Liver (tissue), 8 donors: ENCODE measurements at regions not wholly inside any gene's neighbourhood (a gene's known extent, or its start where the extent isn't known, plus 50 kb on each side); places are given as distances from the start of the nearest gene placed in this dataset.

Experiments
- DNase-seq: peaks from one replicate; pipeline ENCODE4 v3.0.0-alpha.2; 2017; ENCODE audit warnings: low spot score
- H3K27ac ChIP-seq, 2 donors: one replicate each; pipeline ENCODE4 v1.7.0; 2013; ENCODE audit warnings: inconsistent platforms in 2 of 2, low read length in 2 of 2, control low read depth in 1 of 2, low read depth in 1 of 2, mild to moderate bottlenecking in 1 of 2
- H3K27me3 ChIP-seq, 4 donors: one replicate each; pipeline versions ENCODE4 v1.6.1 to v1.7.0; 2013; ENCODE audit warnings: low read length in 3 of 4, inconsistent platforms in 1 of 4, mild to moderate bottlenecking in 1 of 4, moderate library complexity in 1 of 4; ENCODE audit not compliant: control insufficient read depth in 4 of 4, insufficient read depth in 4 of 4
- H3K36me3 ChIP-seq, 4 donors: one replicate each; pipeline versions ENCODE4 v1.6.1 to v1.7.0; 2013; ENCODE audit warnings: low read length in 3 of 4, mild to moderate bottlenecking in 3 of 4, low read depth in 1 of 4, moderate library complexity in 1 of 4; ENCODE audit not compliant: control insufficient read depth in 4 of 4, insufficient read depth in 3 of 4
- H3K4me1 ChIP-seq, 4 donors: one replicate each; pipeline versions ENCODE4 v1.6.1 to v1.7.0; 2013; ENCODE audit warnings: low read length in 3 of 4, mild to moderate bottlenecking in 3 of 4, moderate library complexity in 1 of 4; ENCODE audit not compliant: control insufficient read depth in 4 of 4, insufficient read depth in 4 of 4
- H3K4me3 ChIP-seq, 3 donors: one replicate each; pipeline versions ENCODE4 v1.6.1 to v1.7.0; 2013; ENCODE audit warnings: low read length in 3 of 3, control low read depth in 1 of 3, low read depth in 1 of 3, mild to moderate bottlenecking in 1 of 3
- H3K9ac ChIP-seq, 2 donors: one replicate each; pipeline ENCODE4 v1.7.0; 2013; ENCODE audit warnings: low read length in 2 of 2, mild to moderate bottlenecking in 2 of 2, moderate library complexity in 2 of 2, control low read depth in 1 of 2, low read depth in 1 of 2
- H3K9me3 ChIP-seq, 4 donors: one replicate each; pipeline versions ENCODE4 v1.6.1 to v1.7.0; 2013; ENCODE audit warnings: low read length in 3 of 4; ENCODE audit not compliant: control insufficient read depth in 4 of 4
- ATF3 ChIP-seq: IDR thresholded peaks from 2 replicates; pipeline ENCODE4 v1.6.1; 2016; ENCODE audit warnings: antibody characterized with exemption
- CTCF ChIP-seq: fragments of 150-350 bp; IDR thresholded peaks from 2 replicates; pipeline ENCODE4 v1.5.1; 2017; ENCODE audit warnings: improper control_type of control experiment, low read depth, low read length; ENCODE audit not compliant: missing input control
- EGR1 ChIP-seq, 2 donors: IDR thresholded peaks; 2 replicates each; pipeline ENCODE4 v1.6.1; 2016 to 2018; ENCODE audit warnings: antibody characterized with exemption in 2 of 2, low read depth in 2 of 2
- FOXA1 ChIP-seq: IDR thresholded peaks from 2 replicates; pipeline ENCODE4 v1.6.1; 2016; ENCODE audit warnings: antibody characterized with exemption
- FOXA2 ChIP-seq: IDR thresholded peaks from 2 replicates; pipeline ENCODE4 v1.6.1; 2016; ENCODE audit warnings: antibody characterized with exemption
- GABPA ChIP-seq, 2 donors: IDR thresholded peaks in 1 of 2; conservative IDR thresholded peaks in 1 of 2; 2 replicates each; pipeline ENCODE4 v1.6.1; 2016; ENCODE audit warnings: antibody characterized with exemption in 2 of 2, mild to moderate bottlenecking in 1 of 2, moderate library complexity in 1 of 2
- HNF4A ChIP-seq, 2 donors: conservative IDR thresholded peaks; 2 replicates each; pipeline ENCODE4 v1.6.1; 2016; ENCODE audit warnings: antibody characterized with exemption in 2 of 2, mild to moderate bottlenecking in 2 of 2
- HNF4G ChIP-seq: IDR thresholded peaks from 2 replicates; pipeline ENCODE4 v1.6.1; 2016; ENCODE audit warnings: antibody characterized with exemption
- JUND ChIP-seq, 2 donors: IDR thresholded peaks; 2 replicates each; pipeline ENCODE4 v1.6.1; 2016; ENCODE audit warnings: antibody characterized with exemption in 2 of 2
- MAX ChIP-seq: IDR thresholded peaks from 2 replicates; pipeline ENCODE4 v1.6.1; 2016; ENCODE audit warnings: antibody characterized with exemption
- NR2F2 ChIP-seq: IDR thresholded peaks from 2 replicates; pipeline ENCODE4 v1.6.1; 2016; ENCODE audit warnings: antibody characterized with exemption
- RAD21 ChIP-seq, 2 donors: IDR thresholded peaks; 2 replicates each; pipeline ENCODE4 v1.6.1; 2016; ENCODE audit warnings: antibody characterized with exemption in 2 of 2, mild to moderate bottlenecking in 2 of 2
- RXRA ChIP-seq, 2 donors: IDR thresholded peaks; 2 replicates each; pipeline ENCODE4 v1.6.1; 2017 to 2018; ENCODE audit warnings: antibody characterized with exemption in 2 of 2, mild to moderate bottlenecking in 1 of 2
- SP1 ChIP-seq: IDR thresholded peaks from 2 replicates; pipeline ENCODE4 v1.6.1; 2018; ENCODE audit warnings: antibody characterized with exemption, mild to moderate bottlenecking
- TAF1 ChIP-seq: conservative IDR thresholded peaks from 2 replicates; pipeline ENCODE4 v1.6.1; 2016; ENCODE audit warnings: antibody characterized with exemption, mild to moderate bottlenecking
- YY1 ChIP-seq: IDR thresholded peaks from 2 replicates; pipeline ENCODE4 v1.6.1; 2016; ENCODE audit warnings: antibody characterized with exemption, mild to moderate bottlenecking
- ZBTB33 ChIP-seq: IDR thresholded peaks from 2 replicates; pipeline ENCODE4 v1.6.1; 2016; ENCODE audit warnings: antibody characterized with exemption
- WGBS: extraction: QIAGEN DNeasy Blood & Tissue Kit; methylation state at CpG from one replicate; pipeline ENCODE4 v1.1.7; 2013; 5-methylcytosine and 5-hydroxymethylcytosine counted together
- donor health status: healthy.
- donor health status: healthy.
- donor health status: healthy.
- donor health status: healthy.
- donor health status: healthy.

- Histone ChIP-seq H3K9me3 (peaks cover 0 to 2% (median 0%) of the 10 kb centered on the region in 4 donors), H3K4me3 (no peak overlapping the region), H3K27ac (no peak overlapping the region), H3K27me3 (no peaks in the 10 kb centered on the region), H3K9ac (no peak overlapping the region), H3K36me3 (no peaks in the 10 kb centered on the region), H3K4me1 (no peaks in the 10 kb centered on the region)
- DNase-seq: no peak
- TF ChIP-seq ATF3: no peak
- TF ChIP-seq FOXA1: no peak
- TF ChIP-seq NR2F2: no peak
- TF ChIP-seq RAD21 (IDR thresholded peaks at IDR 0.05): no peak
- no peak for TF ChIP-seq MAX
- TF ChIP-seq JUND (IDR thresholded peaks at IDR 0.05): no peak
- 68% methylated on average over 2 of the region's 2 CpGs for WGBS
Measured at GRCh38 chr4:188612659-188613058, 473.4 kb downstream of the TRIML1 start.

- Histone ChIP-seq H3K4me1 (no peaks in the 10 kb centered on the region), H3K4me3 (no peak overlapping the region), H3K27ac (no peak overlapping the region), H3K36me3 (no peaks in the 10 kb centered on the region), H3K9ac (no peak overlapping the region), H3K27me3 (no peaks in the 10 kb centered on the region), H3K9me3 (no peaks in the 10 kb centered on the region)
- WGBS: 68% methylated on average over 1 of the region's 1 CpG
- no peak for TF ChIP-seq EGR1 (IDR thresholded peaks at IDR 0.05; ENCODE audit: low read depth in 2 of 2)
- no peak for TF ChIP-seq NR2F2
- no peak for TF ChIP-seq FOXA2
- no peak for TF ChIP-seq SP1
- no peak for TF ChIP-seq GABPA (IDR thresholded peaks at IDR 0.05 in 1 of 2, conservative IDR thresholded peaks at IDR 0.05 in 1 of 2)
- TF ChIP-seq RAD21 (IDR thresholded peaks at IDR 0.05): no peak
- no peak for TF ChIP-seq MAX
- TF ChIP-seq YY1: no peak
- DNase-seq: no peak
Measured at GRCh38 chr4:188613976-188614375, 474.7 kb downstream of the TRIML1 start.

GRCh38 chr4:188619456-188620149 lies 480.4 kb downstream of the TRIML1 start:
- no peak overlapping the region for H3K9ac ChIP-seq
- no peak overlapping the region for H3K27ac ChIP-seq
- no peaks in the 10 kb centered on the region for H3K4me1 ChIP-seq
- peaks cover 0 to 1% (median 0%) of the 10 kb centered on the region in 4 donors for H3K9me3 ChIP-seq
- H3K36me3 ChIP-seq: no peaks in the 10 kb centered on the region
- no peaks in the 10 kb centered on the region for H3K27me3 ChIP-seq
- H3K4me3 ChIP-seq: no peak overlapping the region
- no peak for DNase-seq
- 44% methylated on average over 18 of the region's 18 CpGs for whole genome bisulfite sequencing
- no peak for TF ChIP-seq GABPA (IDR thresholded peaks at IDR 0.05 in 1 of 2, conservative IDR thresholded peaks at IDR 0.05 in 1 of 2)
- no peak for TF ChIP-seq RXRA (IDR thresholded peaks at IDR 0.05)

GRCh38 chr4:188620608-188621007 lies 481.4 kb downstream of the TRIML1 start:
- 50% methylated on average over 2 of the region's 2 CpGs for WGBS
- peaks cover 0 to 1% (median 0%) of the 10 kb centered on the region in 4 donors for H3K9me3 ChIP-seq
- no peak for TF ChIP-seq HNF4A (conservative IDR thresholded peaks at IDR 0.05)
- no peak for TF ChIP-seq HNF4G
- TF ChIP-seq CTCF: no peak
- TF ChIP-seq ZBTB33: no peak
- no peak for TF ChIP-seq JUND (IDR thresholded peaks at IDR 0.05)
- no peak for TF ChIP-seq NR2F2
- TF ChIP-seq RXRA (IDR thresholded peaks at IDR 0.05): no peak
- no peak for TF ChIP-seq FOXA1
- no peak for TF ChIP-seq SP1
- no peak for TF ChIP-seq FOXA2
- TF ChIP-seq EGR1 (IDR thresholded peaks at IDR 0.05; ENCODE audit: low read depth in 2 of 2): no peak
- no peak for TF ChIP-seq TAF1
- TF ChIP-seq MAX: no peak
- no peak for TF ChIP-seq YY1
- TF ChIP-seq ATF3: no peak

More at GRCh38 chr4:188620608-188621007, 481.4 kb downstream of the TRIML1 start:
- no peaks in the 10 kb centered on the region for H3K4me1 ChIP-seq
- H3K9ac ChIP-seq: no peak overlapping the region
- no peak overlapping the region for H3K27ac ChIP-seq
- no peaks in the 10 kb centered on the region for H3K36me3 ChIP-seq
- H3K27me3 ChIP-seq: no peaks in the 10 kb centered on the region
- no peak for DNase-seq
- no peak overlapping the region for H3K4me3 ChIP-seq
